ENCODE measurements at regions not wholly inside any gene's neighbourhood (a gene's known extent, or its start where the extent isn't known, plus 50 kb on each side); places are given as distances from the start of the nearest gene placed in this dataset.
A peak's percentile ranks its signal among the peaks of the same experiment; 100 is the strongest.

DNA sequence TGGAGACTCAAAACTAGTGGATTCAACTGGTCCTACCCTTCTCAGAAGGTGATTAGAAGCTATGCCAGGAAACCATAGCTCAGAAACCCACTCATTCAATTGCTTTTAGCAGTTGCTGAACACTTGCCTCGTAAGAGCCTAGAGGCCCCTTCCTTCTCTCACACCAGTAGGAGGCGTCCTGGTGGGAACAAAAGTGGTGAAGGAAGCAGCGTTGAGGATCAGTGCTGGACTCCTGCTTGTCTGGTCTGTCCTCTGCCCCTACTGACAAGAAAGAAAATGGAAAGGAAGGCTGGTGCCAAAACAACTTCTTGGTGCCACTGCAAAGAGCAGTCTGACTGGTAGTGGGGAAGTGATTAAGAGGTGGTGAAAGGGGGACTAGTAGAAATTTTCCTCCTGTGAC lies 269.7 kb downstream of the LMO4 start:
- no peaks in the 10 kb centered on the region for H3K27me3 Mint-ChIP-seq (ENCODE audit: low read depth)
- ATAC-seq: peak; percentile 99
- H3K36me3 Mint-ChIP-seq: no peaks in the 10 kb centered on the region
- 0 out of 2 replicates have a peak overlapping the region, but pooled peaks have one; percentile 24 for H3K27ac Mint-ChIP-seq
- H3K4me3 Mint-ChIP-seq: no peak overlapping the region
- peaks cover 3% of the 10 kb centered on the region; the same call in 1 of the 2 replicates for H3K9me3 Mint-ChIP-seq
- peaks cover 30% of the 10 kb centered on the region for H3K4me1 Mint-ChIP-seq
- peak; percentile 63 for DNase-seq (ENCODE audit: low spot score)
- TF ChIP-seq, protein P1, sequence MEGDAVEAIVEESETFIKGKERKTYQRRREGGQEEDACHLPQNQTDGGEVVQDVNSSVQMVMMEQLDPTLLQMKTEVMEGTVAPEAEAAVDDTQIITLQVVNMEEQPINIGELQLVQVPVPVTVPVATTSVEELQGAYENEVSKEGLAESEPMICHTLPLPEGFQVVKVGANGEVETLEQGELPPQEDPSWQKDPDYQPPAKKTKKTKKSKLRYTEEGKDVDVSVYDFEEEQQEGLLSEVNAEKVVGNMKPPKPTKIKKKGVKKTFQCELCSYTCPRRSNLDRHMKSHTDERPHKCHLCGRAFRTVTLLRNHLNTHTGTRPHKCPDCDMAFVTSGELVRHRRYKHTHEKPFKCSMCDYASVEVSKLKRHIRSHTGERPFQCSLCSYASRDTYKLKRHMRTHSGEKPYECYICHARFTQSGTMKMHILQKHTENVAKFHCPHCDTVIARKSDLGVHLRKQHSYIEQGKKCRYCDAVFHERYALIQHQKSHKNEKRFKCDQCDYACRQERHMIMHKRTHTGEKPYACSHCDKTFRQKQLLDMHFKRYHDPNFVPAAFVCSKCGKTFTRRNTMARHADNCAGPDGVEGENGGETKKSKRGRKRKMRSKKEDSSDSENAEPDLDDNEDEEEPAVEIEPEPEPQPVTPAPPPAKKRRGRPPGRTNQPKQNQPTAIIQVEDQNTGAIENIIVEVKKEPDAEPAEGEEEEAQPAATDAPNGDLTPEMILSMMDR (IDR thresholded peaks at IDR 0.05): 0 out of 2 replicates have a peak, but pooled peaks have one; percentile 17
- no peak for TF ChIP-seq SP1 (CRISPR knock-in tag; conservative IDR thresholded peaks at IDR 0.05)
- ChIA-PET POLR2A (no interaction called here), CTCF (interaction anchor here (0.7 to 1.0 kb wide), 5 partner anchors 12 to 355 kb away, joined by 3 to 5 read pairs (median 4); no protein-coding TSS in a partner anchor)

DNA sequence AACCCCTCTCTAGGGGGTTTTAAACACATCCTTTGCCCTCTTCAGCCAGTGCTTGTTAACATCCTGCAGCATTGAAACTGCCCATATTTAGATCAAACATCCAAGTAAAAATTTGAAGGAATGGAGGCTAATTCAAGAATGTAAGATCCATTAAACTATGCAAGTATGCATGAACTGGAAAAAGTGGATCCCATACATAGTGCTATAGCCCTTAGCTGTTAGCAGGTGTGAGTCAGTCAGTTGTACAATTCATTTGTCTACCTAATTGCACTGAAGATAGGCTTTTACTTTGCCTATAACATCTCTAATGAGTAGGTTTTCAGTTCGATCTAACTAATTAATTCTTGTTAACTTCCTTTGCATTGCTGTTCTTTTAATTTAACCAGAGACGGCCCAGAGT lies 270.9 kb downstream of the LMO4 start:
- H3K36me3 Mint-ChIP-seq: no peaks in the 10 kb centered on the region
- H3K27ac Mint-ChIP-seq: no peak overlapping the region
- ATAC-seq: no peak
- no peaks in the 10 kb centered on the region for H3K27me3 Mint-ChIP-seq (ENCODE audit: low read depth)
- POLR2A ChIA-PET: no interaction called here
- DNase-seq (ENCODE audit: low spot score): no peak
- no peak overlapping the region for H3K4me3 Mint-ChIP-seq
- H3K9me3 Mint-ChIP-seq: peaks cover 8% of the 10 kb centered on the region
- peaks cover 30% of the 10 kb centered on the region for H3K4me1 Mint-ChIP-seq
- TF ChIP-seq ZNF263 (CRISPR knock-in tag; IDR thresholded peaks at IDR 0.05; ENCODE audit: low read depth): no peak
- no peak for TF ChIP-seq GABPB1 (CRISPR knock-in tag; IDR thresholded peaks at IDR 0.05)
- TF ChIP-seq, protein P2, sequence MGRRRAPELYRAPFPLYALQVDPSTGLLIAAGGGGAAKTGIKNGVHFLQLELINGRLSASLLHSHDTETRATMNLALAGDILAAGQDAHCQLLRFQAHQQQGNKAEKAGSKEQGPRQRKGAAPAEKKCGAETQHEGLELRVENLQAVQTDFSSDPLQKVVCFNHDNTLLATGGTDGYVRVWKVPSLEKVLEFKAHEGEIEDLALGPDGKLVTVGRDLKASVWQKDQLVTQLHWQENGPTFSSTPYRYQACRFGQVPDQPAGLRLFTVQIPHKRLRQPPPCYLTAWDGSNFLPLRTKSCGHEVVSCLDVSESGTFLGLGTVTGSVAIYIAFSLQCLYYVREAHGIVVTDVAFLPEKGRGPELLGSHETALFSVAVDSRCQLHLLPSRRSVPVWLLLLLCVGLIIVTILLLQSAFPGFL (CRISPR knock-in tag; IDR thresholded peaks at IDR 0.05; ENCODE audit: borderline replicate concordance): no peak
- no peak for TF ChIP-seq PRRX2 (CRISPR knock-in tag; IDR thresholded peaks at IDR 0.05)
- no peak for TF ChIP-seq MXD4 (CRISPR knock-in tag; IDR thresholded peaks at IDR 0.05; ENCODE audit: borderline replicate concordance)
- TF ChIP-seq NFYB (CRISPR knock-in tag; conservative IDR thresholded peaks at IDR 0.05; ENCODE audit: low read depth): no peak
- no peak for TF ChIP-seq GRHL2 (CRISPR knock-in tag; IDR thresholded peaks at IDR 0.05; ENCODE audit: insufficient replicate concordance, severe bottlenecking)
- TF ChIP-seq CREB1 (CRISPR knock-in tag; IDR thresholded peaks at IDR 0.05): no peak
- CTCF ChIA-PET: no interaction called here

DNA sequence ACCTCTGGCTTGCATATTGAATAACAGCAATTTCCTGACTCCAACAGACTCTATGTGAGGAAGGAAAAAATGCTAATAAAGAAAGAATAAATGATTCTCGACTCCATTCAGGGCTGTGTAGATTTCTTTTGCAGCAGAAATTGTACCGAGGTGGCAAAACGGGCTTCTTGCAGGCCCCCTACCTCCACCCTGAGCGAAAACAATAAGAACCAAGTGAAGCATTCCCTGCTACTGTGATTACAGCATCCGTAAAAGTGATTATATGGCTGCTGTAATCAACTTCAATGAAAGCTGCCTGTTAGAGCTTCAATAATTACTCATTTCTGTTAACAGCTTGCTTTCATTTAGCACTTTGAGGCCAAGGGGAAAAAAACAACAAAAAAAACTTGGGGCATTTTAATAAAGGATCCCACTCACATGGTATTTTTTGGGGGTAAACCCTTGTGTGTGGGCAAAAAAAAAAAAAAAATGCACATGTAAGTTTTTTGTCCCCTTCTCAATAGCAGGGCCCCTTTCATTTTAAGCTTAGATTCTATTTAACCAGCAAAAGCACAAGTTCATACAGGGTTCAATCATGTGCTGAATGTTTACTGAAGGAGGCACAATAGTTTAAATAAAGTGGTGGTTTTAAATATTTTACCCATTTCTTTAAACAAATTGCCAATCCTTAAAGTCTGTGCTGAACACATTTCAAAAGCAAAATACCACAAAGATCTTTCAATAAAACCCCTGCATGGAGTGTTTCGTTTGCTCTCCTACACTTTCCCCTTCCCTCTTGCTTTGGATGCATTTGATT lies 271.6 kb downstream of the LMO4 start:
- H3K4me3 Mint-ChIP-seq: no peak overlapping the region
- no peak for DNase-seq (ENCODE audit: low spot score)
- CTCF ChIA-PET: interaction anchor here (0.7 kb wide), 1 partner anchor 271 kb away, joined by 3 read pairs; no protein-coding TSS in a partner anchor
- POLR2A ChIA-PET: no interaction called here
- no peaks in the 10 kb centered on the region for H3K27me3 Mint-ChIP-seq (ENCODE audit: low read depth)
- peaks cover 30% of the 10 kb centered on the region for H3K4me1 Mint-ChIP-seq
- peaks cover 12% of the 10 kb centered on the region for H3K9me3 Mint-ChIP-seq
- H3K36me3 Mint-ChIP-seq: no peaks in the 10 kb centered on the region
- ATAC-seq: no peak
- no peak overlapping the region for H3K27ac Mint-ChIP-seq
- TF ChIP-seq NR1H2 (CRISPR knock-in tag; IDR thresholded peaks at IDR 0.05): no peak
- TF ChIP-seq ZNF138 (CRISPR knock-in tag; conservative IDR thresholded peaks at IDR 0.05): no peak
- no peak for TF ChIP-seq FOXJ3 (CRISPR knock-in tag; IDR thresholded peaks at IDR 0.05; ENCODE audit: borderline replicate concordance)
- TF ChIP-seq ZNF121 (CRISPR knock-in tag; IDR thresholded peaks at IDR 0.05): no peak
- TF ChIP-seq, protein P3, sequence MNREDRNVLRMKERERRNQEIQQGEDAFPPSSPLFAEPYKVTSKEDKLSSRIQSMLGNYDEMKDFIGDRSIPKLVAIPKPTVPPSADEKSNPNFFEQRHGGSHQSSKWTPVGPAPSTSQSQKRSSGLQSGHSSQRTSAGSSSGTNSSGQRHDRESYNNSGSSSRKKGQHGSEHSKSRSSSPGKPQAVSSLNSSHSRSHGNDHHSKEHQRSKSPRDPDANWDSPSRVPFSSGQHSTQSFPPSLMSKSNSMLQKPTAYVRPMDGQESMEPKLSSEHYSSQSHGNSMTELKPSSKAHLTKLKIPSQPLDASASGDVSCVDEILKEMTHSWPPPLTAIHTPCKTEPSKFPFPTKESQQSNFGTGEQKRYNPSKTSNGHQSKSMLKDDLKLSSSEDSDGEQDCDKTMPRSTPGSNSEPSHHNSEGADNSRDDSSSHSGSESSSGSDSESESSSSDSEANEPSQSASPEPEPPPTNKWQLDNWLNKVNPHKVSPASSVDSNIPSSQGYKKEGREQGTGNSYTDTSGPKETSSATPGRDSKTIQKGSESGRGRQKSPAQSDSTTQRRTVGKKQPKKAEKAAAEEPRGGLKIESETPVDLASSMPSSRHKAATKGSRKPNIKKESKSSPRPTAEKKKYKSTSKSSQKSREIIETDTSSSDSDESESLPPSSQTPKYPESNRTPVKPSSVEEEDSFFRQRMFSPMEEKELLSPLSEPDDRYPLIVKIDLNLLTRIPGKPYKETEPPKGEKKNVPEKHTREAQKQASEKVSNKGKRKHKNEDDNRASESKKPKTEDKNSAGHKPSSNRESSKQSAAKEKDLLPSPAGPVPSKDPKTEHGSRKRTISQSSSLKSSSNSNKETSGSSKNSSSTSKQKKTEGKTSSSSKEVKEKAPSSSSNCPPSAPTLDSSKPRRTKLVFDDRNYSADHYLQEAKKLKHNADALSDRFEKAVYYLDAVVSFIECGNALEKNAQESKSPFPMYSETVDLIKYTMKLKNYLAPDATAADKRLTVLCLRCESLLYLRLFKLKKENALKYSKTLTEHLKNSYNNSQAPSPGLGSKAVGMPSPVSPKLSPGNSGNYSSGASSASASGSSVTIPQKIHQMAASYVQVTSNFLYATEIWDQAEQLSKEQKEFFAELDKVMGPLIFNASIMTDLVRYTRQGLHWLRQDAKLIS (CRISPR knock-in tag; IDR thresholded peaks at IDR 0.05; ENCODE audit: borderline replicate concordance): no peak
- TF ChIP-seq SMAD4 (CRISPR knock-in tag; IDR thresholded peaks at IDR 0.05): no peak
- TF ChIP-seq ZNF396 (CRISPR knock-in tag; IDR thresholded peaks at IDR 0.05; ENCODE audit: borderline replicate concordance): no peak
- TF ChIP-seq SOX15 (CRISPR knock-in tag; IDR thresholded peaks at IDR 0.05): no peak
- TF ChIP-seq IRF2 (CRISPR knock-in tag; IDR thresholded peaks at IDR 0.05; ENCODE audit: borderline replicate concordance, low read depth): no peak
- no peak for TF ChIP-seq FOXK1 (CRISPR knock-in tag; IDR thresholded peaks at IDR 0.05)
- TF ChIP-seq JAZF1 (CRISPR knock-in tag; IDR thresholded peaks at IDR 0.05): no peak
- TF ChIP-seq ZNF423 (CRISPR knock-in tag; IDR thresholded peaks at IDR 0.05): no peak
- TF ChIP-seq, protein P1 (IDR thresholded peaks at IDR 0.05): no peak
- no peak for TF ChIP-seq ZNF671 (CRISPR knock-in tag; IDR thresholded peaks at IDR 0.05)
